Stimulated activated CD8-positive, alpha-beta memory T cell treated with anti-CD3 and anti-CD28 coated beads, Interleukin-15, amount 100 ng/mL, for 24 hours (primary cell): ENCODE measurements at regions not wholly inside any gene's neighbourhood (a gene's known extent, or its start where the extent isn't known, plus 50 kb on each side); places are given as distances from the start of the nearest gene placed in this dataset.

Experiments
- DNase-seq: peaks from one replicate; pipeline ENCODE4 v3.0.0-alpha.2; 2020; ENCODE audit warnings: low read depth

GRCh38 chr15:69530991-69531664 lies 78.5 kb downstream of the RPLP1 start:
- DNase-seq, result no peak

- DNase-seq, result no peak
Measured at GRCh38 chr15:69531665-69532027, 79.0 kb downstream of the RPLP1 start.

- DNase-seq, result no peak
Measured at GRCh38 chr15:69532066-69532465, 79.4 kb downstream of the RPLP1 start.

GRCh38 chr15:69532856-69533255 lies 80.2 kb downstream of the RPLP1 start:
- no peak for DNase-seq

DNA sequence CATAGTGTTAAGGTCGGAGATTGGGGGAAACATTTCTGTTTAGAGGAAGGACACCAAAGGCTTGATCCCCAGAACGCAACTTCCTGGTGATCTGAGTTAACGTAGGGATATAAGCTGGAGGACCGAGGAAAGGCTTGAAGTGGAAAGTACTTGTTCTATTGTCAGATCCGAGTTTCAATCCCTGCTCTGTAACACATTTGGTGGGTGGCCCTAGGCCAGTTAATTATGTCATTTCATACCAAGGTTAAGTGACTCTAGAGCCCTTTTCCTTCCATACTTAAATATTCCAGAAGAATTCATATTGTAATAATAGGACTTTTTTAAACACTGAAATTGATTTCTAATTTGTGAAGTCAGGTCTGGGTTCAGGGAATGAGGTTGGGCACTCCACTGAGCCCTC lies 80.9 kb downstream of the RPLP1 start:
- DNase-seq, result no peak

DNA sequence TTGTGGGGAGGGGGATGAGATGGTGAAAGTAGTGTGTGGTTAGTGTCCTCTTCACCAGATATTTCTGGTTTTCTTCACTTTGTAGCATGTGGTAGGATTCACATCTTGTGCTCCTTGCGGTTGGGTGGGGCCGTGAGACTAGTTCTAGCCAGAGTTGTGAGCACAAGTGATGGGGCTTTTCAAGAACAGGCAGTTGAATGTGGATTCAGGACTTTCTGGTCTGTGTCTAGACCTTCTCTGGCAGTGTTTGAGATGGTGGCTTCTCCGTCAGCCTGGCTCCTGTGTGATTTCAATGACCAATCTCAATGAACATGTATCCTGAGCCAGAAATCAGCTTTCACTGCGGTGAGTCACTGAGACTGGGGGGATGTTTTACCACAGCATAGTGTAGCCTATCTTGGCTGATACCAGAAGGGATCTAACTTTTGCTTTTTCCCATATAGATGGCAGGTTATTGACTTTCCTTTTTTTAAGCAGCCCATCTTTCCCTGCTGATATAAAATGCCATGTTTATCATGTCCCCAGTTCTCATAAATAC lies 82.6 kb downstream of the RPLP1 start:
- no peak for DNase-seq

GRCh38 chr15:69535998-69536397 lies 83.4 kb downstream of the RPLP1 start:
- no peak for DNase-seq

DNA sequence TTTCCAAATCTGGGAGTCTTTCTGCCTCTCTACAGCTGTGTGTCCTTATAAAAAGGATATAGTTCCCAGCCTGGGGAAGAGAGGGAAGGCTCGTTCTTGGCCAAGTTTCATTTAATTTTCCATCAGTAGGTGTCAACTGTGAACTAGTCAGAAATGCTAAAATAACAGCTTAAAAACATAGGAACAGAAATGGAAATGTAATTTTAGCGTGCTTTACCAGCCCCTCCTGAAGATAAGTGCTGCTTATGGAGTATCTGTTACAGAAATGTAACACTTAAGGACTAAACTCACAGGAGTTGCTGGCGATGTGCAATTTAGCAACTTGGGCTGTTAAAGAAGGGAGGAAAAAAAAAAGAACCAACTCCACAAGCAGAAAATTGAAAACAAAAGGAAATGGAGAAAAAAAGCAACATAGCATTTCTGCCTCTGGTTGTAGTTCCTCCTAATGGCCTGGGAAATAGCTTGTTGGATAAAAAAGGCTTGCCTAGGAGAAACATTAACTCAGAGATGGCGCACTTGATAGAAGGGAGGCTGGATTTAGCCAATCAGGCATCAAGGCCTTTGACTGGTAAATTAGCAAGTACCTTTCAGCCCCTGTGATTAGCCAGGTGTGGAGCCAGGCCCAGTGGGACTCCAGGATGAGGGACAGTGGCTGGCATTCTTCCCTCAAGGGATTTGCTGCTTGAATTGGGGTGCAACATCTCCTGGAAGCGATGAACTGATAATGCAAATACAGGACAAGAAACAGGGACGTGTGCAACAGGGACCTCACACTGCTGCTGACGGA lies 84.3 kb downstream of the RPLP1 start:
- no peak for DNase-seq

DNA sequence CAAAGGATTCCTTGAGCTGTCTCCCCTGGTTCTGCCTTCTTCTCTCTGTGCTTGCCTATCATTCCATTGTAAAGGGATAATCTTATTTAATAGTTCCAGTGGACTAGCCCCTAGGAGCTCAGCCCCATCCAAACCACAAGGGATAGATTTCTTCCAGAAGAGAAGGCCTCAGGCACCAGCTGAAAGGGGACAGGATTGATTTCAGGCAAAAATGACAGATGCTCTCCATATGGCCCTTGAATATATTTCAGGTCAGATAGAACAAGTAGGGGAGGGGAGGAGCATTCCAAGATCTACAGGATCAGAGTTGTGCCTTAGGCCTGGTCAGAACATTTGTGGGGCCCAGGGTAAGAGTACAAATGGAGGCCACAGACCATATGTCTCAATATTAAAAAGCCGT lies 85.3 kb downstream of the RPLP1 start:
- DNase-seq, result no peak

DNA sequence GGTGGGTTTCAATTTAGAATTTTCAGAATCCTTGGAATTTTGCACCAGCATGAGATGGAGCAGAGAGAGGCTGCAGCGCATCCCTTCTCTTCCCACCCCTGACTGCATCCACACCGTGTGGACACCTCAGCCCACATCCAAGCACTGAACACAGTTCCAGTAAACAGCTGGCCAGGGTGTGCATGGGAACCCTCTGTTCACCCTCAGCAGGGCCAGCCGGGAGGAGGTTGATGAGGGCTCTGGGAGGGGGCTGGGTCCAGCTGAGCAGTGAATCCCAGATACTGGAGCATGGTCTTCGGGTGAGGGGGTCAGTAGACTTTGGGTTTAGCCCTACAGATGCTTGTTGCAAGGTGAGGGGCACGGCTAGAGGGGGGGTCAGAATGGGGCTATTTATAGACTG lies 85.8 kb downstream of the RPLP1 start:
- DNase-seq, result no peak

DNA sequence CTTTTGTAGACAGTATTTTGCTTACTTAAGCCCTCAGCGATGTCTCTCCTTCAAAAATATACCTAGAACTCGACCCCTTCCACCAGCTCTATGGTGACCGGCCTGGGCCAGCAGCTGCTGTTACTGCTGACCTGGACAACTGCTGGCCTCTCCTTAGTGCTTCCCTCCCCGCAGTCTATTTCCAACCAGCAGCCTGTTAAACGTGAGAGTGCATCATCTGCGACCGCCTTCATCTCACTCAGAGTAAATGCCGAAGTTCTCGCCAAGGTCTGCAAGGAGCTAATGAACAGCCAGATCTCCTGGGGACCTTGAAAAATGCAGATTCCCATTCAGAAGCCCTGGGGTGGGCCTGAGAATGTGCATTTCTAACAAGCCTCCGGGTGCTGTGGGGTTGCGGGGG lies 86.7 kb downstream of the RPLP1 start:
- no peak for DNase-seq

GRCh38 chr15:69540622-69541021 lies 88.0 kb downstream of the RPLP1 start:
- no peak for DNase-seq

DNA sequence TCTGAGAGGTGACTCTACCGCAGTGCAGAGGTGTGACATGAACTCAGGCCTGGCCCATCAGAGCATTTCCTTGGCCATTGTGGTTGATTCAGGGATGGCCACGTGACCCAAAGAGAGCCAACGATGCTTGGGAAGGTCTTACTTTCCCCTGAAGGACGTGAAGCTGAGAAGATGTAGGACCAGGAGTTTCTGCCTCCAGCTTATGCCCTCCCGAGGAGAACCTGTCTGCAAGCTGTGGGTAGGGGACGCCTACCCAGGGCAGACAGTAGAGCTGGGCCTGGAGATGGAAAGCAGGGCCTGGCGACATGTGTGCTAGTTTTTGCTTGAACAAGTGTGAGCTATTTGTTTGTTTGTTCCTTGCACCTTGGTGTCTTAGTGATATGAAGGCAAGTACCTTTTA lies 89.4 kb downstream of the RPLP1 start:
- no peak for DNase-seq

DNA sequence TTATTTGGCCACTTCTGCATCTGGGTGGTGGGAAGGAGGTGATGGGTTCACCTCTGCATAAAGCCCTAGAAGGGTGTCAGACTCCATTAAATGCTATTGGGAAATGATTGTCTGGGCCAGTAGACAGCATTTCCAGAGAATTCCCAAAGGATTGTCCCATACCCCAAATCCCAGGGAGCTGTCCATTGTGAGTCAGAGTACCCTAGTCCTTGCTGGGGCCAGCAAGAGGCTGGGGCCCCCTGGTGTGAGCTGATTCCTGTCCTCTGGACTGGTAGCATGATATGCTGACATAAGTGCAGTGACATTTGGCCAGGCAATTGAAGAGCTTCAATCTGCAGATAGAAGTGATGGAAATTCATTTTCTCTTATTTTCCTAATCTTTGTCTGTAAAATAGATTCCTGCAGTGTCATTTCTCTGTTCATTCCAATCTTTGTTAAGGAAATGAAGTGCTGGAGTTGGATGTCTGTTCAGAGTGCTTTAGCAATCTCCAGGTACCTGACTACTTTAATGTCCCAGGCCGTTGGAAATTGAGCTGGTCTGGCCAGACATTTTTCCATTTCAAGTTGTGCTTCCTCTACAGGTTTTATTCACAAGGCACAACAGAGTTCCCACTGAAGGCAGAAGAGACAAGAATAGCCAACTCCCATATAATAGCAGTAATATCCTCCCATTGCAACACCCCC lies 91.2 kb downstream of the RPLP1 start:
- no peak for DNase-seq

GRCh38 chr15:69544365-69545113 lies 91.9 kb downstream of the RPLP1 start:
- no peak for DNase-seq

DNA sequence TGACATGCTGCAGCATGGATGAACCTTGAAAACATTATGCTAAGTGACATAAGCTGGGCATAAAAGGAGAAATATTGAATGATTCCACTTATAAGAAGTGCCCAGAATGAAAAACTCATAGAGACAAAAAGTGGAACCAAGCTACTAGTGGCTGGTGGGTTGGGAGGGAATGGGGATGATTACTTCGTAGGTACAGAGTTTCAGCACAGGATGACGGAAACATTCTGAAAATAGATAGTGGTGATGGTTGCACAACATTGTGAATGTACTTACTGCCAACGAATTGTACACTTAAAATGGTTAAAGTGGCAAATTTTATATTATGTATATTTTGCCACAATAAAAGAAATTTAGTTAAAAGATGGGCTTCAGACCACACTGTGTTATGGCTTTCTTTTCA lies 93.6 kb downstream of the RPLP1 start:
- DNase-seq, result no peak

- DNase-seq, result no peak
Measured at GRCh38 chr15:69548395-69549180, 96.0 kb downstream of the RPLP1 start.

DNA sequence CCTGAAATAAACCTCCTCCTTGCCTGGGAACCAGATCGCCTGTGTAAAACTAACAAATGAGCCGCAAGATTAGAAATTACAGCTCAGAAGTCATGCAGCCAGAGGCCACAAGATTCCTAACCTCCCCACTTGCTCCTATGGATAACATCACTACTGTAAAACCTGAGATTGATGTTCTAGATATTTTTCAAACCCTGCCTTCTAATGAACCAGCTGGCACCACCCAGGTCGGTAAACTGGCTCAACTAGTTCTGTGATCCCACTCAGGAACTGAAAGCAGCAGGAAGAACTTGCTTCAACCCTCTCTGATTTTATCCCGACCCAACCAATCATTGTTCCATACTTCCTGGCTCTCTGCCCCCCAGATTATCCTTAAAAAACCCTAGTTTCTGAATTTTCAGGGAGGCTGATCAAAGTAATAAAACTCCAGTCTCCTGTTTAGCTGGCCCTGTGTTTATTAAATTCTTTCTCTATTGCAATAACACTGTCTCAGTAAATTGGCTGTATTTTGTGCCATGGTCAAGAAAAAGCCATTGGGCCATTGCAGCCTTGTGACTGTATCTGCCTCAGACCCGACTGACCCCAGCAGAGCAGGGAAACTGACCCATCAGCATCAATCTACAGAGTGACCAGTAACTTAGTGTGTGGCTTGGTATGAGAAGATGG lies 98.9 kb downstream of the RPLP1 start:
- DNase-seq, result no peak

GRCh38 chr15:69552057-69552815 lies 99.6 kb downstream of the RPLP1 start:
- no peak for DNase-seq

GRCh38 chr15:69553686-69554085 lies 101.1 kb downstream of the RPLP1 start:
- DNase-seq, result no peak
